ENCODE measurements at regions not wholly inside any gene's neighbourhood (a gene's known extent, or its start where the extent isn't known, plus 50 kb on each side); places are given as distances from the start of the nearest gene placed in this dataset.

GRCh38 chr3:194275721-194276120, 75.4 kb downstream of the CPN2 start:
- Histone ChIP-seq H4K5ac (ENCODE audit: insufficient read length, low read depth, low read length) (no peak overlapping the region), H3K27ac (ENCODE audit: insufficient read length, low read depth, low read length) (no peak overlapping the region), H2BK15ac (ENCODE audit: low read depth, low read length) (no peak overlapping the region), H3K79me2 (ENCODE audit: insufficient read depth, low read length) (no peaks in the 10 kb centered on the region), H2AFZ (ENCODE audit: low read length) (no peak overlapping the region), H2BK120ac (ENCODE audit: low read depth, low read length, poor library complexity, severe bottlenecking) (no peak overlapping the region), H2BK20ac (ENCODE audit: low read depth, low read length, poor library complexity, severe bottlenecking) (no peak overlapping the region), H3K27me3 (ENCODE audit: insufficient read depth, low read length) (no peaks in the 10 kb centered on the region), H4K8ac (replicated peaks; ENCODE audit: insufficient read length, low read depth, low read length) (no peak overlapping the region), H3K23me2 (ENCODE audit: insufficient read length, low read depth, low read length, poor library complexity, severe bottlenecking) (no peaks in the 10 kb centered on the region), H3K4ac (ENCODE audit: low read depth, low read length) (no peak overlapping the region), H3K56ac (ENCODE audit: insufficient read length, low read depth, low read length) (no peak overlapping the region), H3K9ac (ENCODE audit: extremely low read depth, insufficient read length, low read length) (no peak overlapping the region), H4K91ac (ENCODE audit: insufficient read length, low read depth, low read length) (no peak overlapping the region), H3K9me3 (ENCODE audit: control insufficient read depth, low read depth, low read length) (no peaks in the 10 kb centered on the region), H3T11ph (ENCODE audit: low read length) (no peak overlapping the region), H2AK5ac (ENCODE audit: insufficient read length, low read length) (no peak overlapping the region), H3K4me1 (ENCODE audit: insufficient read depth, low read length) (no peaks in the 10 kb centered on the region), H4K20me1 (ENCODE audit: control insufficient read depth, insufficient read depth, insufficient read length) (no peaks in the 10 kb centered on the region), H3K18ac (ENCODE audit: insufficient read length, low read depth, low read length) (no peak overlapping the region), H3K14ac (ENCODE audit: insufficient read depth, low read length) (no peak overlapping the region), H3K4me2 (ENCODE audit: insufficient read depth, insufficient read length, low read length) (no peak overlapping the region), H2BK12ac (ENCODE audit: insufficient read length, low read depth, low read length) (no peak overlapping the region), H3K79me1 (ENCODE audit: insufficient read depth, low read depth, low read length, poor library complexity, severe bottlenecking) (no peaks in the 10 kb centered on the region), H2BK5ac (ENCODE audit: insufficient read length, low read length) (no peak overlapping the region), H3K23ac (ENCODE audit: insufficient read length, low read depth, low read length) (no peak overlapping the region)
- TF ChIP-seq CTCF (conservative IDR thresholded peaks at IDR 0.05): no peak
- Mint-ChIP-seq H3K27ac (peak overlapping the region in 1 of 3 experiments; percentile 70; a peak in 1 of 7 replicates), H3K4me1 (peaks cover 27 to 34% of the 10 kb centered on the region in 2 experiments), H3K36me3 (ENCODE audit: insufficient read depth in 1 of 3, low read depth in 3 of 3) (peaks cover 3 to 14% (median 8%) of the 10 kb centered on the region in 3 experiments), H3K27me3 (ENCODE audit: low read depth) (peaks cover 16% of the 10 kb centered on the region), H3K9me3 (peaks cover 10 to 15% of the 10 kb centered on the region in 2 experiments), H3K4me3 (no peak overlapping the region)
- WGBS (ENCODE audit: extremely low coverage, insufficient read length, low lambda C conversion rate): no CpG with 5 or more reads among the region's 8 CpGs
- DNase-seq: peak; percentile 41

Data from H9 (cell line).